ENCODE measurements at regions not wholly inside any gene's neighbourhood (a gene's known extent, or its start where the extent isn't known, plus 50 kb on each side); places are given as distances from the start of the nearest gene placed in this dataset.

GRCh38 chr2:122328816-122329215 lies 573.4 kb downstream of the TSN start:
- no peak for DNase-seq (ENCODE audit: low read depth)

- no peak for DNase-seq (ENCODE audit: low read depth)
Measured at GRCh38 chr2:122329278-122329677, 573.8 kb downstream of the TSN start.

- DNase-seq (ENCODE audit: low read depth) = no peak
Measured at GRCh38 chr2:122333932-122334331, 578.5 kb downstream of the TSN start.

- DNase-seq (ENCODE audit: low read depth) = no peak
Measured at GRCh38 chr2:122338000-122338399, 582.5 kb downstream of the TSN start.

- DNase-seq (ENCODE audit: low read depth) = no peak
Measured at GRCh38 chr2:122340246-122340645, 584.8 kb downstream of the TSN start.

GRCh38 chr2:122341007-122341406 lies 585.6 kb downstream of the TSN start:
- peak; percentile 38 for DNase-seq (ENCODE audit: low read depth)

- peak; percentile 62 for DNase-seq (ENCODE audit: low read depth)
Measured at GRCh38 chr2:122352151-122352550, 596.7 kb downstream of the TSN start.

- no peak for DNase-seq (ENCODE audit: low read depth)
Measured at GRCh38 chr2:122357998-122358397, 602.5 kb downstream of the TSN start.

GRCh38 chr2:122358729-122359128 lies 603.3 kb downstream of the TSN start:
- DNase-seq (ENCODE audit: low read depth) = no peak

- no peak for DNase-seq (ENCODE audit: low read depth)
Measured at GRCh38 chr2:122363885-122364284, 608.4 kb downstream of the TSN start.

- DNase-seq (ENCODE audit: low read depth) = no peak
Measured at GRCh38 chr2:122366427-122366826, 611.0 kb downstream of the TSN start.

GRCh38 chr2:122366969-122367645 lies 611.7 kb downstream of the TSN start:
- DNase-seq (ENCODE audit: low read depth) = no peak

GRCh38 chr2:122367646-122368010 lies 612.2 kb downstream of the TSN start:
- no peak for DNase-seq (ENCODE audit: low read depth)

GRCh38 chr2:122368576-122369243 lies 613.3 kb downstream of the TSN start:
- DNase-seq (ENCODE audit: low read depth) = no peak

GRCh38 chr2:122378521-122378920 lies 623.1 kb downstream of the TSN start:
- DNase-seq (ENCODE audit: low read depth) = no peak

GRCh38 chr2:122384768-122385333 lies 629.4 kb downstream of the TSN start:
- DNase-seq (ENCODE audit: low read depth) = no peak

- no peak for DNase-seq (ENCODE audit: low read depth)
Measured at GRCh38 chr2:122388208-122388607, 632.8 kb downstream of the TSN start.

- DNase-seq (ENCODE audit: low read depth) = no peak
Measured at GRCh38 chr2:122389694-122390093, 634.2 kb downstream of the TSN start.

- DNase-seq (ENCODE audit: low read depth) = no peak
Measured at GRCh38 chr2:122390406-122390805, 635.0 kb downstream of the TSN start.

- no peak for DNase-seq (ENCODE audit: low read depth)
Measured at GRCh38 chr2:122391726-122392125, 636.3 kb downstream of the TSN start.

GRCh38 chr2:122395687-122396086 lies 640.2 kb downstream of the TSN start:
- no peak for DNase-seq (ENCODE audit: low read depth)

GRCh38 chr2:122411231-122411630 lies 655.8 kb downstream of the TSN start:
- no peak for DNase-seq (ENCODE audit: low read depth)

GRCh38 chr2:122412360-122412759 lies 656.9 kb downstream of the TSN start:
- DNase-seq (ENCODE audit: low read depth) = no peak

- no peak for DNase-seq (ENCODE audit: low read depth)
Measured at GRCh38 chr2:122414902-122415301, 659.5 kb downstream of the TSN start.

Measured in HS-27A (cell line).